Upper lobe of left lung (tissue), 4 donors: ENCODE measurements at regions not wholly inside any gene's neighbourhood (a gene's known extent, or its start where the extent isn't known, plus 50 kb on each side); places are given as distances from the start of the nearest gene placed in this dataset.

Source experiments
- EP300 ChIP-seq, 4 donors: sonication (generic); formaldehyde crosslinking; IDR thresholded peaks; one replicate each; pipeline ENCODE4 v1.5.1; 2017; ENCODE audit warnings: antibody characterized with exemption in 4 of 4, control low read depth in 2 of 4
- POLR2A ChIP-seq, 4 donors: fragments of 450-650 bp; IDR thresholded peaks; one replicate each; pipeline ENCODE4 v1.5.1; 2016 to 2017; ENCODE audit warnings: antibody characterized with exemption in 4 of 4, mild to moderate bottlenecking in 2 of 4
- POLR2AphosphoS5 ChIP-seq, 2 donors: sonication (generic); formaldehyde crosslinking; IDR thresholded peaks; one replicate each; pipeline ENCODE4 v1.5.1; 2017; ENCODE audit warnings: antibody characterized with exemption in 2 of 2
- TF ChIP-seq, protein P1 (sequence below), 6 experiments: fragments of 450-650 bp in 4 of 6; fragments of 200-600 bp in 2 of 6; sonication (generic) in 2 of 6; IDR thresholded peaks; one replicate each; pipeline ENCODE4 v1.5.1; 2016 to 2019; ENCODE audit warnings: antibody characterized with exemption in 6 of 6

DNA sequence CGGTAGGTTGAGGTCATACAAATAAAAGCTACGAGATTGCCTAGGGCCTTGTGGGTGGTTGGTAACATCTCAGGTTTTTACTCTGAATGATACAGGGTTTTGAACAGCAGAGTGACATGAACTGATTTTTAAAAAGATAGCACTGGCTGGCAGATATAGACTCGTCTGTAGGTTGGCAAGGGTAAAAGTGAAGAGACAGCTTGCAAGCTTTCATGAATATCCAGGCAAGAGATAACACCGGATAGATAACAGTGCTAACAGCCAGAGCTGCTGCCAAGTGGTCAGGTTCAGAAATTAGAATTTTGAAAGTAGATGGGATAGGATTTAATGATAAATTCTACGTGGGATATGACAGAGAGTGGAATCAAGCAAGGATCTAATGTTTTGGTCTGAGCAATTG lies 299.7 kb upstream of the AADAT start:
- TF ChIP-seq POLR2A (IDR thresholded peaks at IDR 0.05) (no peak), EP300 (IDR thresholded peaks at IDR 0.05) (no peak), POLR2AphosphoS5 (IDR thresholded peaks at IDR 0.05) (no peak)
- TF ChIP-seq, protein P1, sequence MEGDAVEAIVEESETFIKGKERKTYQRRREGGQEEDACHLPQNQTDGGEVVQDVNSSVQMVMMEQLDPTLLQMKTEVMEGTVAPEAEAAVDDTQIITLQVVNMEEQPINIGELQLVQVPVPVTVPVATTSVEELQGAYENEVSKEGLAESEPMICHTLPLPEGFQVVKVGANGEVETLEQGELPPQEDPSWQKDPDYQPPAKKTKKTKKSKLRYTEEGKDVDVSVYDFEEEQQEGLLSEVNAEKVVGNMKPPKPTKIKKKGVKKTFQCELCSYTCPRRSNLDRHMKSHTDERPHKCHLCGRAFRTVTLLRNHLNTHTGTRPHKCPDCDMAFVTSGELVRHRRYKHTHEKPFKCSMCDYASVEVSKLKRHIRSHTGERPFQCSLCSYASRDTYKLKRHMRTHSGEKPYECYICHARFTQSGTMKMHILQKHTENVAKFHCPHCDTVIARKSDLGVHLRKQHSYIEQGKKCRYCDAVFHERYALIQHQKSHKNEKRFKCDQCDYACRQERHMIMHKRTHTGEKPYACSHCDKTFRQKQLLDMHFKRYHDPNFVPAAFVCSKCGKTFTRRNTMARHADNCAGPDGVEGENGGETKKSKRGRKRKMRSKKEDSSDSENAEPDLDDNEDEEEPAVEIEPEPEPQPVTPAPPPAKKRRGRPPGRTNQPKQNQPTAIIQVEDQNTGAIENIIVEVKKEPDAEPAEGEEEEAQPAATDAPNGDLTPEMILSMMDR (IDR thresholded peaks at IDR 0.05): no peak
